Vagina (tissue), 2 donors: ENCODE measurements at regions not wholly inside any gene's neighbourhood (a gene's known extent, or its start where the extent isn't known, plus 50 kb on each side); places are given as distances from the start of the nearest gene placed in this dataset.

ENCODE experiments used
- POLR2A ChIP-seq, 2 donors: fragments of 450-650 bp; IDR thresholded peaks; one replicate each; pipeline ENCODE4 v1.6.1; 2017; ENCODE audit warnings: antibody characterized with exemption in 2 of 2, mild to moderate bottlenecking in 2 of 2, moderate library complexity in 2 of 2
- POLR2AphosphoS5 ChIP-seq, 2 donors: sonication (generic); formaldehyde crosslinking; IDR thresholded peaks; one replicate each; pipeline ENCODE4 v1.9.0; 2017; ENCODE audit warnings: antibody characterized with exemption in 2 of 2, mild to moderate bottlenecking in 2 of 2, low read depth in 1 of 2; ENCODE audit not compliant: insufficient read depth in 1 of 2
- TF ChIP-seq, protein P1 (sequence below), 3 experiments: fragments of 450-650 bp in 2 of 3; fragments of 200-600 bp in 1 of 3; sonication (generic) in 1 of 3; IDR thresholded peaks; one replicate each; pipeline ENCODE4 v1.5.1; 2017 to 2019; ENCODE audit warnings: antibody characterized with exemption in 3 of 3, mild to moderate bottlenecking in 2 of 3, moderate library complexity in 2 of 3

GRCh38 chr22:48494968-48495750 lies 1332.5 kb downstream of the BRD1 start:
- TF ChIP-seq POLR2A (IDR thresholded peaks at IDR 0.05), result no peak
- TF ChIP-seq, protein P1, sequence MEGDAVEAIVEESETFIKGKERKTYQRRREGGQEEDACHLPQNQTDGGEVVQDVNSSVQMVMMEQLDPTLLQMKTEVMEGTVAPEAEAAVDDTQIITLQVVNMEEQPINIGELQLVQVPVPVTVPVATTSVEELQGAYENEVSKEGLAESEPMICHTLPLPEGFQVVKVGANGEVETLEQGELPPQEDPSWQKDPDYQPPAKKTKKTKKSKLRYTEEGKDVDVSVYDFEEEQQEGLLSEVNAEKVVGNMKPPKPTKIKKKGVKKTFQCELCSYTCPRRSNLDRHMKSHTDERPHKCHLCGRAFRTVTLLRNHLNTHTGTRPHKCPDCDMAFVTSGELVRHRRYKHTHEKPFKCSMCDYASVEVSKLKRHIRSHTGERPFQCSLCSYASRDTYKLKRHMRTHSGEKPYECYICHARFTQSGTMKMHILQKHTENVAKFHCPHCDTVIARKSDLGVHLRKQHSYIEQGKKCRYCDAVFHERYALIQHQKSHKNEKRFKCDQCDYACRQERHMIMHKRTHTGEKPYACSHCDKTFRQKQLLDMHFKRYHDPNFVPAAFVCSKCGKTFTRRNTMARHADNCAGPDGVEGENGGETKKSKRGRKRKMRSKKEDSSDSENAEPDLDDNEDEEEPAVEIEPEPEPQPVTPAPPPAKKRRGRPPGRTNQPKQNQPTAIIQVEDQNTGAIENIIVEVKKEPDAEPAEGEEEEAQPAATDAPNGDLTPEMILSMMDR (IDR thresholded peaks at IDR 0.05), result no peak
- no peak for TF ChIP-seq POLR2AphosphoS5 (IDR thresholded peaks at IDR 0.05; ENCODE audit: insufficient read depth in 1 of 2, low read depth in 1 of 2)
